Kidney epithelial cell (primary cell): ENCODE measurements at regions not wholly inside any gene's neighbourhood (a gene's known extent, or its start where the extent isn't known, plus 50 kb on each side); places are given as distances from the start of the nearest gene placed in this dataset.

Experiments
- DNase-seq: peaks from one replicate; pipeline ENCODE4 v3.0.0-alpha.2; 2010; ENCODE audit warnings: low read depth
- H3K27me3 ChIP-seq: 2 replicates; pipeline ENCODE4 v1.6.0; 2011; ENCODE audit warnings: low read length; ENCODE audit not compliant: control insufficient read depth, insufficient read depth
- H3K36me3 ChIP-seq: 2 replicates; pipeline ENCODE4 v1.5.1; 2011; ENCODE audit warnings: low read length; ENCODE audit not compliant: control insufficient read depth, insufficient read depth
- H3K4me3 ChIP-seq: 2 replicates; pipeline ENCODE4 v1.5.1; 2011; ENCODE audit warnings: low read depth, mild to moderate bottlenecking, control low read depth, low read length
- CTCF ChIP-seq: IDR thresholded peaks from 2 replicates; pipeline ENCODE4 v1.5.1; 2011; ENCODE audit warnings: mild to moderate bottlenecking, moderate library complexity, low read length, control low read depth, inconsistent platforms; ENCODE audit not compliant: insufficient read depth, poor library complexity, severe bottlenecking

GRCh38 chr13:74562381-74562780 is 428.2 kb upstream of the KLF12 start:
- Histone ChIP-seq H3K36me3 (no peaks in the 10 kb centered on the region), H3K27me3 (no peaks in the 10 kb centered on the region), H3K4me3 (no peak overlapping the region)
- no peak for TF ChIP-seq CTCF
- DNase-seq, result no peak

GRCh38 chr13:74561155-74561554 is 427.0 kb upstream of the KLF12 start:
- H3K4me3 ChIP-seq, result no peak overlapping the region
- H3K36me3 ChIP-seq, result no peaks in the 10 kb centered on the region
- no peak for TF ChIP-seq CTCF
- no peaks in the 10 kb centered on the region for H3K27me3 ChIP-seq
- no peak for DNase-seq

GRCh38 chr13:74560325-74560724 is 426.1 kb upstream of the KLF12 start:
- H3K27me3 ChIP-seq, result no peaks in the 10 kb centered on the region
- H3K4me3 ChIP-seq, result no peak overlapping the region
- no peak for DNase-seq
- TF ChIP-seq CTCF, result no peak
- no peaks in the 10 kb centered on the region for H3K36me3 ChIP-seq

- TF ChIP-seq CTCF, result no peak
- Histone ChIP-seq H3K4me3 (no peak overlapping the region), H3K27me3 (no peaks in the 10 kb centered on the region), H3K36me3 (no peaks in the 10 kb centered on the region)
- DNase-seq, result no peak
Measured at GRCh38 chr13:74557870-74558269, 423.7 kb upstream of the KLF12 start.

GRCh38 chr13:74555651-74556420 is 421.6 kb upstream of the KLF12 start:
- Histone ChIP-seq H3K36me3 (no peaks in the 10 kb centered on the region), H3K27me3 (no peaks in the 10 kb centered on the region), H3K4me3 (no peak overlapping the region)
- TF ChIP-seq CTCF, result no peak
- DNase-seq, result no peak

- Histone ChIP-seq H3K4me3 (no peak overlapping the region), H3K27me3 (no peaks in the 10 kb centered on the region), H3K36me3 (no peaks in the 10 kb centered on the region)
- DNase-seq, result no peak
- no peak for TF ChIP-seq CTCF
Measured at GRCh38 chr13:74555276-74555625, 421.0 kb upstream of the KLF12 start.
